SK-N-SH treated with all-trans-retinoic acid at 6 μM for 48 hours (cell line): ENCODE measurements at regions not wholly inside any gene's neighbourhood (a gene's known extent, or its start where the extent isn't known, plus 50 kb on each side); places are given as distances from the start of the nearest gene placed in this dataset.

Experiments used
- ATAC-seq: fragments of 200-7000 bp; cut with Tn5 transposase; 3 replicates; pipeline ENCODE4 v1.9.1; 2020; ENCODE audit warnings: mild to moderate bottlenecking, moderate library complexity
- ARNTL ChIP-seq: fragments of 450-650 bp; formaldehyde crosslinking; IDR thresholded peaks from 2 replicates; pipeline ENCODE4 v1.5.0; 2020; ENCODE audit warnings: low read depth, mild to moderate bottlenecking, moderate library complexity, borderline replicate concordance
- BACH2 ChIP-seq: fragments of 250-450 bp; sonication (Bioruptor Pico); IDR thresholded peaks from 2 replicates; pipeline ENCODE4 v1.9.0; 2021; ENCODE audit warnings: mild to moderate bottlenecking, borderline replicate concordance
- CSDC2 ChIP-seq: fragments of 250-450 bp; sonication (Bioruptor Pico); IDR thresholded peaks from 2 replicates; pipeline ENCODE4 v1.5.0; 2020; ENCODE audit warnings: mild to moderate bottlenecking, moderate library complexity
- CSRNP3 ChIP-seq: fragments of 250-450 bp; sonication (Bioruptor Pico); IDR thresholded peaks from 2 replicates; pipeline ENCODE4 v1.5.1; 2021; ENCODE audit warnings: mild to moderate bottlenecking, moderate library complexity
- ESRRG ChIP-seq: fragments of 250-450 bp; sonication (Bioruptor Pico); IDR thresholded peaks from 2 replicates; pipeline ENCODE4 v1.6.1; 2021; ENCODE audit warnings: mild to moderate bottlenecking
- GLIS3 ChIP-seq: fragments of 250-450 bp; sonication (Bioruptor Pico); IDR thresholded peaks from 2 replicates; pipeline ENCODE4 v1.5.0; 2020; ENCODE audit warnings: mild to moderate bottlenecking, moderate library complexity
- ISL1 ChIP-seq: fragments of 250-450 bp; sonication (Bioruptor Pico); IDR thresholded peaks from 2 replicates; pipeline ENCODE4 v2.1.2; 2022; ENCODE audit warnings: mild to moderate bottlenecking, moderate library complexity
- OSR1 ChIP-seq: fragments of 250-450 bp; sonication (Bioruptor Pico); IDR thresholded peaks from 2 replicates; pipeline ENCODE4 v1.8.0; 2022; ENCODE audit warnings: moderate library complexity, mild to moderate bottlenecking, inconsistent platforms
- PATZ1 ChIP-seq: fragments of 250-450 bp; sonication (Bioruptor Pico); IDR thresholded peaks from 2 replicates; pipeline ENCODE4 v1.8.0; 2020; ENCODE audit warnings: mild to moderate bottlenecking, moderate library complexity, borderline replicate concordance
- POU6F1 ChIP-seq: fragments of 250-450 bp; sonication (Bioruptor Pico); IDR thresholded peaks from 2 replicates; pipeline ENCODE4 v1.8.0; 2021; ENCODE audit warnings: low read depth, mild to moderate bottlenecking, moderate library complexity, borderline replicate concordance
- PPARA ChIP-seq: fragments of 250-450 bp; sonication (Bioruptor Pico); IDR thresholded peaks from 2 replicates; pipeline ENCODE4 v1.5.0; 2020; ENCODE audit warnings: mild to moderate bottlenecking, borderline replicate concordance
- RARB ChIP-seq: fragments of 250-450 bp; sonication (Bioruptor Pico); IDR thresholded peaks from 2 replicates; pipeline ENCODE4 v1.8.0; 2021; ENCODE audit warnings: mild to moderate bottlenecking, moderate library complexity
- SNAI2 ChIP-seq: fragments of 250-450 bp; sonication (Bioruptor Pico); IDR thresholded peaks from 2 replicates; pipeline ENCODE4 v1.5.0; 2020; ENCODE audit warnings: mild to moderate bottlenecking, moderate library complexity
- TCF4 ChIP-seq: fragments of 250-450 bp; sonication (Bioruptor Pico); IDR thresholded peaks from 2 replicates; pipeline ENCODE4 v1.8.0; 2021; ENCODE audit warnings: mild to moderate bottlenecking, moderate library complexity, borderline replicate concordance
- TOX ChIP-seq: fragments of 250-450 bp; sonication (Bioruptor Pico); IDR thresholded peaks from 2 replicates; pipeline ENCODE4 v1.8.0; 2021; ENCODE audit warnings: mild to moderate bottlenecking, moderate library complexity, borderline replicate concordance
- TSHZ2 ChIP-seq: fragments of 250-450 bp; sonication (Bioruptor Pico); IDR thresholded peaks from 2 replicates; pipeline ENCODE4 v1.5.0; 2020; ENCODE audit warnings: mild to moderate bottlenecking, moderate library complexity
- ZC3H10 ChIP-seq: fragments of 250-450 bp; sonication (Bioruptor Pico); IDR thresholded peaks from 2 replicates; pipeline ENCODE4 v1.5.1; 2021; ENCODE audit warnings: mild to moderate bottlenecking, moderate library complexity
- ZFP3 ChIP-seq: fragments of 250-450 bp; sonication (Bioruptor Pico); IDR thresholded peaks from 2 replicates; pipeline ENCODE4 v1.5.0; 2020; ENCODE audit warnings: mild to moderate bottlenecking, moderate library complexity
- ZFP30 ChIP-seq: fragments of 450-650 bp; formaldehyde crosslinking; IDR thresholded peaks from 2 replicates; pipeline ENCODE4 v1.5.0; 2022; ENCODE audit warnings: mild to moderate bottlenecking, moderate library complexity
- ZNF565 ChIP-seq: fragments of 450-650 bp; formaldehyde crosslinking; conservative IDR thresholded peaks from 2 replicates; pipeline ENCODE4 v1.5.0; 2020; ENCODE audit warnings: low read depth, mild to moderate bottlenecking, moderate library complexity
- ZNF70 ChIP-seq: fragments of 450-650 bp; formaldehyde crosslinking; IDR thresholded peaks from 2 replicates; pipeline ENCODE4 v1.5.0; 2020; ENCODE audit warnings: mild to moderate bottlenecking, moderate library complexity
- ZNF8 ChIP-seq: fragments of 450-650 bp; formaldehyde crosslinking; IDR thresholded peaks from 2 replicates; pipeline ENCODE4 v1.5.0; 2020; ENCODE audit warnings: mild to moderate bottlenecking, moderate library complexity

GRCh38 chr2:226611944-226612318 lies 187.7 kb downstream of the IRS1 start:
- TF ChIP-seq SNAI2 (CRISPR knock-in tag) (no peak), POU6F1 (CRISPR knock-in tag) (no peak), ZNF565 (CRISPR knock-in tag) (no peak), ZFP3 (CRISPR knock-in tag) (no peak), PATZ1 (CRISPR knock-in tag) (no peak), TOX (CRISPR knock-in tag) (no peak), ZC3H10 (no peak), ZNF8 (CRISPR knock-in tag) (no peak), TSHZ2 (CRISPR knock-in tag) (no peak), CSRNP3 (CRISPR knock-in tag) (no peak), CSDC2 (CRISPR knock-in tag) (no peak), OSR1 (CRISPR knock-in tag) (no peak), TCF4 (CRISPR knock-in tag) (no peak), GLIS3 (CRISPR knock-in tag) (no peak), ZFP30 (no peak), PPARA (CRISPR knock-in tag) (no peak), ISL1 (CRISPR knock-in tag) (no peak)
- peak; percentile 78 for ATAC-seq

DNA sequence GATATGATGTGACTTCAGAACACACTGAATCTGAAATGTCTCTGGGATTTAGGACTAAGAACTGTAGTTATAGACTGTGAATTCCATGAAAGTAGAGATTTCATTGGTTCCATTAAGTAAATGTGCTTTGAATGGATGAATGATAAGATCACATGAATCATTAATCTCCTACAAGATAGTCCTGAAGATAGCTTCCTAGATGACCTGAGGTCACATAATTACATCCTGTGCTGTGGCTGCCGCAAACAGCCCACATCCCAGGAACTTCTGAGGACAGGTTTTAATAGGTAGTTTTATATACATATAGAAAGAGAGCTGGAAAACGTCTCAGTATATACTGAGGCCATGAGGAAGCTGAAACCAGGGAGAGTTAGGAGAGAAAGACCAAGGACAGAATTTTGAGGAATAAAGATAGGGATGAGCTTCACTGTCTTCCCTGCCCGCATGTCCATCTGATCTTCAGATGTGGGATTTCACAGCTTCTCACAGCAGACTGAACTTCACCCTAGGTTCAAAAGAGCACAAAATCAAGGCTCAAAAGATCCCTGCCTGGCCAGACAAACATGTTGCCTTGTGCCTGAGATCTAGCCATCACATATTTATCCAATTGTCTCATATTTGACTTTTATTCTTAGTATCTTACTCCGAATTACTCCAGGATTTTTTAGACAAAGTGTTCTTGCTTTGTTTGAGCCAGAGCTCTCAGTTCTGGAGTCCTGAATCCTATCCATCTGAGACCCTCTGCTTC lies 188.2 kb downstream of the IRS1 start:
- TF ChIP-seq PATZ1 (CRISPR knock-in tag) (no peak), TSHZ2 (CRISPR knock-in tag) (no peak), ESRRG (CRISPR knock-in tag) (no peak), ZFP3 (CRISPR knock-in tag) (no peak), ZNF70 (no peak), ISL1 (CRISPR knock-in tag) (no peak), CSDC2 (CRISPR knock-in tag) (no peak), RARB (CRISPR knock-in tag) (no peak), TOX (CRISPR knock-in tag) (no peak), GLIS3 (CRISPR knock-in tag) (no peak), SNAI2 (CRISPR knock-in tag) (no peak), BACH2 (CRISPR knock-in tag) (no peak), ZFP30 (no peak), ARNTL (CRISPR knock-in tag) (no peak)
- peak; percentile 59 for ATAC-seq
